Spleen (tissue), 7 donors: ENCODE measurements at regions not wholly inside any gene's neighbourhood (a gene's known extent, or its start where the extent isn't known, plus 50 kb on each side); places are given as distances from the start of the nearest gene placed in this dataset.

Source experiments
- CTCF ChIP-seq, 11 experiments: fragments of 200-600 bp in 7 of 11; fragments of 450-650 bp in 4 of 11; sonication (generic) in 4 of 11; IDR thresholded peaks in 8 of 11; conservative IDR thresholded peaks in 3 of 11; 1 replicate in 7 of 11; 2 replicates in 4 of 11; pipeline versions ENCODE4 v1.4.0 to v1.8.0; 2016 to 2021; ENCODE audit warnings: antibody characterized with exemption in 11 of 11, inconsistent platforms in 4 of 11, mild to moderate bottlenecking in 1 of 11
- POLR2A ChIP-seq, 3 donors: fragments of 450-650 bp; IDR thresholded peaks; one replicate each; pipeline ENCODE4 v1.5.1; 2017; ENCODE audit warnings: antibody characterized with exemption in 3 of 3, mild to moderate bottlenecking in 1 of 3
- donor health status: DM: no; HTN: no; CAD: no; lungs with moderate emphysema.
- donor health status: DM: no; HTN: no; CAD: no.
- donor health status: DM: no; HTN: no; CAD: no.

- no peak for TF ChIP-seq POLR2A (IDR thresholded peaks at IDR 0.05)
- no peak for TF ChIP-seq CTCF (IDR thresholded peaks at IDR 0.05 in 8 of 11, conservative IDR thresholded peaks at IDR 0.05 in 3 of 11)
Measured at GRCh38 chr13:87005511-87005910, 665.7 kb upstream of the SLITRK5 start.
